WTC11 (cell line): ENCODE measurements at regions not wholly inside any gene's neighbourhood (a gene's known extent, or its start where the extent isn't known, plus 50 kb on each side); places are given as distances from the start of the nearest gene placed in this dataset.

Source experiments
- ATAC-seq: fragments of 200-7000 bp; cut with Tn5 transposase; 2 replicates; pipeline ENCODE4 v1.10.0; 2021; ENCODE audit warnings: mild to moderate bottlenecking, moderate library complexity
- CTCF ChIA-PET: fragments of 300-600 bp; sonication (Branson Sonifier 250); formaldehyde crosslinking; loops from one replicate; lab custom pipeline; 2021; ENCODE audit warnings: antibody characterized with exemption; lab: Charles Lee
- POLR2A ChIA-PET: fragments of 350-600 bp; sonication (Branson Sonifier 250); formaldehyde crosslinking; loops from one replicate; lab custom pipeline; 2021; ENCODE audit warnings: antibody characterized with exemption; lab: Charles Lee
- DNase-seq: peaks from one replicate; pipeline ENCODE4 v3.0.0; 2021; ENCODE audit warnings: low spot score
- H3K27ac Mint-ChIP-seq: 2 replicates; pipeline ENCODE4 v1.8.0; 2021; ENCODE audit warnings: mixed read lengths
- H3K27me3 Mint-ChIP-seq: 2 replicates; pipeline ENCODE4 v1.8.0; 2021; ENCODE audit warnings: low read depth, mild to moderate bottlenecking, moderate library complexity, mixed read lengths
- H3K36me3 Mint-ChIP-seq: 2 replicates; pipeline ENCODE4 v1.8.0; 2021; ENCODE audit warnings: mixed read lengths
- H3K4me1 Mint-ChIP-seq: 2 replicates; pipeline ENCODE4 v1.8.0; 2022; ENCODE audit warnings: mixed read lengths
- H3K4me3 Mint-ChIP-seq: 2 replicates; pipeline ENCODE4 v1.8.0; 2021; ENCODE audit warnings: mild to moderate bottlenecking, moderate library complexity, mixed read lengths
- H3K9me3 Mint-ChIP-seq: 2 replicates; pipeline ENCODE4 v1.8.0; 2021; ENCODE audit warnings: mixed read lengths
- GTF2I ChIP-seq: fragments of 250-450 bp; sonication (Bioruptor Pico); conservative IDR thresholded peaks from 2 replicates; pipeline ENCODE4 v1.4.0; 2021; ENCODE audit warnings: mild to moderate bottlenecking
- NR2C2 ChIP-seq: sonication (generic); formaldehyde crosslinking; IDR thresholded peaks from 2 replicates; pipeline ENCODE4 v1.8.0; 2022; ENCODE audit warnings: mild to moderate bottlenecking, missing genetic modification reagents
- ZNF219 ChIP-seq: sonication (generic); formaldehyde crosslinking; IDR thresholded peaks from 2 replicates; pipeline ENCODE4 v1.8.0; 2023; ENCODE audit warnings: missing genetic modification reagents, mild to moderate bottlenecking, borderline replicate concordance
- TF ChIP-seq, protein P1 (sequence below): fragments of 250-450 bp; sonication (Bioruptor Pico); IDR thresholded peaks from 2 replicates; pipeline ENCODE4 v1.8.0; 2021; ENCODE audit warnings: mild to moderate bottlenecking
- TF ChIP-seq, protein P2 (sequence below): sonication (generic); formaldehyde crosslinking; IDR thresholded peaks from 2 replicates; pipeline ENCODE4 v1.8.1; 2022; ENCODE audit warnings: low read depth, missing genetic modification reagents, borderline replicate concordance
- TF ChIP-seq, protein P3 (sequence below): fragments of 250-450 bp; sonication (Bioruptor Pico); IDR thresholded peaks from 2 replicates; pipeline ENCODE4 v1.9.0; 2021; ENCODE audit warnings: mild to moderate bottlenecking
- TF ChIP-seq, protein P4 (sequence below): sonication (generic); formaldehyde crosslinking; IDR thresholded peaks from 2 replicates; pipeline ENCODE4 v1.8.0; 2022; ENCODE audit warnings: mild to moderate bottlenecking, missing genetic modification reagents
- TF ChIP-seq, protein P5 (sequence below): sonication (generic); formaldehyde crosslinking; IDR thresholded peaks from 2 replicates; pipeline ENCODE4 v1.8.0; 2023; ENCODE audit warnings: mild to moderate bottlenecking, missing genetic modification reagents
- TF ChIP-seq, protein P6 (sequence below): sonication (generic); formaldehyde crosslinking; IDR thresholded peaks from 2 replicates; pipeline ENCODE4 v1.8.1; 2023; ENCODE audit warnings: mild to moderate bottlenecking, missing genetic modification reagents, borderline replicate concordance

DNA sequence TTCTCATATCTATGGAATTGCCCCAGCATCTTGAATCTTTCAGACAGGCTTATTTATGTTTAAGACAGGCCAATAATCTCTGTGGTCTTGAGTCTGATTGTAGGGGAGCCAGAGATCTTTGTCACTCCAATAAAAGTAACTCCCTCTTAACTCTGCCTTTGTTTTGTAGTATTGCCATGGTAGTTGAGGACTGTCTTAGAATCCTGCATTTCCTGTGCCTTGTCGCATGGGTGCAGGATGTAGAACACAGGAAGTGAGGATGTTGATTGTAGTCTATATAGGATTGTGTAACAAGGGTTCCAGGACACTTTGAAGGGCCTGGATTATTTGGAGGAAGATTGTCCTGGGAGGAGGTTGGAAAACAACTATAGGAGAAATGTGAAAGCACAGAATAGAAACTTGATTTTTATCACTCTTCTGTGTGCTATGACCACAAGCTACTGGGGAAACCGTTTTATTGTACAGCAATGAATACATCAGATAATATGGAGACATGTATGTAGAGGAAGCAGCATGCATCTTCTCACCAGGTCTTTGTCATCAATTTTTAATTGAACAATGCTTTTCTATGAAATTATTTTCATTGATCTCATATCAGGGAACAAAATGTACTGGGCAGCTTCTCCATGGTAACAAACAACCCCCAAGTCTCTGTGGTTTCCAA is 411.7 kb downstream of the FGF9 start (continued):
- TF ChIP-seq, protein P1, sequence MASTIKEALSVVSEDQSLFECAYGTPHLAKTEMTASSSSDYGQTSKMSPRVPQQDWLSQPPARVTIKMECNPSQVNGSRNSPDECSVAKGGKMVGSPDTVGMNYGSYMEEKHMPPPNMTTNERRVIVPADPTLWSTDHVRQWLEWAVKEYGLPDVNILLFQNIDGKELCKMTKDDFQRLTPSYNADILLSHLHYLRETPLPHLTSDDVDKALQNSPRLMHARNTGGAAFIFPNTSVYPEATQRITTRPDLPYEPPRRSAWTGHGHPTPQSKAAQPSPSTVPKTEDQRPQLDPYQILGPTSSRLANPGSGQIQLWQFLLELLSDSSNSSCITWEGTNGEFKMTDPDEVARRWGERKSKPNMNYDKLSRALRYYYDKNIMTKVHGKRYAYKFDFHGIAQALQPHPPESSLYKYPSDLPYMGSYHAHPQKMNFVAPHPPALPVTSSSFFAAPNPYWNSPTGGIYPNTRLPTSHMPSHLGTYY (CRISPR knock-in tag): no peak
- TF ChIP-seq, protein P2, sequence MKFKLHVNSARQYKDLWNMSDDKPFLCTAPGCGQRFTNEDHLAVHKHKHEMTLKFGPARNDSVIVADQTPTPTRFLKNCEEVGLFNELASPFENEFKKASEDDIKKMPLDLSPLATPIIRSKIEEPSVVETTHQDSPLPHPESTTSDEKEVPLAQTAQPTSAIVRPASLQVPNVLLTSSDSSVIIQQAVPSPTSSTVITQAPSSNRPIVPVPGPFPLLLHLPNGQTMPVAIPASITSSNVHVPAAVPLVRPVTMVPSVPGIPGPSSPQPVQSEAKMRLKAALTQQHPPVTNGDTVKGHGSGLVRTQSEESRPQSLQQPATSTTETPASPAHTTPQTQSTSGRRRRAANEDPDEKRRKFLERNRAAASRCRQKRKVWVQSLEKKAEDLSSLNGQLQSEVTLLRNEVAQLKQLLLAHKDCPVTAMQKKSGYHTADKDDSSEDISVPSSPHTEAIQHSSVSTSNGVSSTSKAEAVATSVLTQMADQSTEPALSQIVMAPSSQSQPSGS (CRISPR knock-in tag): no peak
- no peak for TF ChIP-seq NR2C2 (CRISPR knock-in tag)
- TF ChIP-seq, protein P3, sequence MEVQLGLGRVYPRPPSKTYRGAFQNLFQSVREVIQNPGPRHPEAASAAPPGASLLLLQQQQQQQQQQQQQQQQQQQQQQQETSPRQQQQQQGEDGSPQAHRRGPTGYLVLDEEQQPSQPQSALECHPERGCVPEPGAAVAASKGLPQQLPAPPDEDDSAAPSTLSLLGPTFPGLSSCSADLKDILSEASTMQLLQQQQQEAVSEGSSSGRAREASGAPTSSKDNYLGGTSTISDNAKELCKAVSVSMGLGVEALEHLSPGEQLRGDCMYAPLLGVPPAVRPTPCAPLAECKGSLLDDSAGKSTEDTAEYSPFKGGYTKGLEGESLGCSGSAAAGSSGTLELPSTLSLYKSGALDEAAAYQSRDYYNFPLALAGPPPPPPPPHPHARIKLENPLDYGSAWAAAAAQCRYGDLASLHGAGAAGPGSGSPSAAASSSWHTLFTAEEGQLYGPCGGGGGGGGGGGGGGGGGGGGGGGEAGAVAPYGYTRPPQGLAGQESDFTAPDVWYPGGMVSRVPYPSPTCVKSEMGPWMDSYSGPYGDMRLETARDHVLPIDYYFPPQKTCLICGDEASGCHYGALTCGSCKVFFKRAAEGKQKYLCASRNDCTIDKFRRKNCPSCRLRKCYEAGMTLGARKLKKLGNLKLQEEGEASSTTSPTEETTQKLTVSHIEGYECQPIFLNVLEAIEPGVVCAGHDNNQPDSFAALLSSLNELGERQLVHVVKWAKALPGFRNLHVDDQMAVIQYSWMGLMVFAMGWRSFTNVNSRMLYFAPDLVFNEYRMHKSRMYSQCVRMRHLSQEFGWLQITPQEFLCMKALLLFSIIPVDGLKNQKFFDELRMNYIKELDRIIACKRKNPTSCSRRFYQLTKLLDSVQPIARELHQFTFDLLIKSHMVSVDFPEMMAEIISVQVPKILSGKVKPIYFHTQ: no peak

DNA sequence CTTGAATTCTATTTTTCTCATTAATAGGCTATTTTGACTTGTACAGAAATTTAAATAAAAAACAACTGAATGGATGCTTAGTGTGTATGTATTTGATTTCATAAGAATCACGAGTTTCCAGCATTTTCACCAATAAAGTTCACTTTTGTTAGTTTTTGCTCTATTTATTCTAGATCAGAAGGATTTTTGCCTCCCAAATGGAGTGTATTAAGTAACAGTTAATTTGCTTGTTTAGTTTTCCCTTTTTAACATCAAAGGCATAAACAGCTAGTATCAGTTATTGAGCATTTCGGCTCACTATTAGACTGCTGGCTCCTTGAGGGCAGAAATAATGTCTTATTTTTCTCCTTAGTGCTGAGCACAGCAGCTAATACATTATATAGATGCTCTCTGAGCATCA is 414.1 kb downstream of the FGF9 start:
- POLR2A ChIA-PET: no interaction called here
- no peak overlapping the region for H3K27ac Mint-ChIP-seq
- H3K4me3 Mint-ChIP-seq: no peak overlapping the region
- H3K36me3 Mint-ChIP-seq: no peaks in the 10 kb centered on the region
- TF ChIP-seq, protein P4, sequence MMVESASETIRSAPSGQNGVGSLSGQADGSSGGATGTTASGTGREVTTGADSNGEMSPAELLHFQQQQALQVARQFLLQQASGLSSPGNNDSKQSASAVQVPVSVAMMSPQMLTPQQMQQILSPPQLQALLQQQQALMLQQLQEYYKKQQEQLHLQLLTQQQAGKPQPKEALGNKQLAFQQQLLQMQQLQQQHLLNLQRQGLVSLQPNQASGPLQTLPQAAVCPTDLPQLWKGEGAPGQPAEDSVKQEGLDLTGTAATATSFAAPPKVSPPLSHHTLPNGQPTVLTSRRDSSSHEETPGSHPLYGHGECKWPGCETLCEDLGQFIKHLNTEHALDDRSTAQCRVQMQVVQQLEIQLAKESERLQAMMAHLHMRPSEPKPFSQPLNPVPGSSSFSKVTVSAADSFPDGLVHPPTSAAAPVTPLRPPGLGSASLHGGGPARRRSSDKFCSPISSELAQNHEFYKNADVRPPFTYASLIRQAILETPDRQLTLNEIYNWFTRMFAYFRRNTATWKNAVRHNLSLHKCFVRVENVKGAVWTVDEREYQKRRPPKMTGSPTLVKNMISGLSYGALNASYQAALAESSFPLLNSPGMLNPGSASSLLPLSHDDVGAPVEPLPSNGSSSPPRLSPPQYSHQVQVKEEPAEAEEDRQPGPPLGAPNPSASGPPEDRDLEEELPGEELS (CRISPR knock-in tag): no peak
- TF ChIP-seq, protein P5, sequence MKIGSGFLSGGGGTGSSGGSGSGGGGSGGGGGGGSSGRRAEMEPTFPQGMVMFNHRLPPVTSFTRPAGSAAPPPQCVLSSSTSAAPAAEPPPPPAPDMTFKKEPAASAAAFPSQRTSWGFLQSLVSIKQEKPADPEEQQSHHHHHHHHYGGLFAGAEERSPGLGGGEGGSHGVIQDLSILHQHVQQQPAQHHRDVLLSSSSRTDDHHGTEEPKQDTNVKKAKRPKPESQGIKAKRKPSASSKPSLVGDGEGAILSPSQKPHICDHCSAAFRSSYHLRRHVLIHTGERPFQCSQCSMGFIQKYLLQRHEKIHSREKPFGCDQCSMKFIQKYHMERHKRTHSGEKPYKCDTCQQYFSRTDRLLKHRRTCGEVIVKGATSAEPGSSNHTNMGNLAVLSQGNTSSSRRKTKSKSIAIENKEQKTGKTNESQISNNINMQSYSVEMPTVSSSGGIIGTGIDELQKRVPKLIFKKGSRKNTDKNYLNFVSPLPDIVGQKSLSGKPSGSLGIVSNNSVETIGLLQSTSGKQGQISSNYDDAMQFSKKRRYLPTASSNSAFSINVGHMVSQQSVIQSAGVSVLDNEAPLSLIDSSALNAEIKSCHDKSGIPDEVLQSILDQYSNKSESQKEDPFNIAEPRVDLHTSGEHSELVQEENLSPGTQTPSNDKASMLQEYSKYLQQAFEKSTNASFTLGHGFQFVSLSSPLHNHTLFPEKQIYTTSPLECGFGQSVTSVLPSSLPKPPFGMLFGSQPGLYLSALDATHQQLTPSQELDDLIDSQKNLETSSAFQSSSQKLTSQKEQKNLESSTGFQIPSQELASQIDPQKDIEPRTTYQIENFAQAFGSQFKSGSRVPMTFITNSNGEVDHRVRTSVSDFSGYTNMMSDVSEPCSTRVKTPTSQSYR (CRISPR knock-in tag): no peak
- CTCF ChIA-PET: no interaction called here
- DNase-seq: no peak
- H3K4me1 Mint-ChIP-seq: peaks cover 21% of the 10 kb centered on the region
- ATAC-seq: no peak
- peaks cover 33% of the 10 kb centered on the region for H3K27me3 Mint-ChIP-seq
- H3K9me3 Mint-ChIP-seq: 0 out of 2 replicates have a peak, but pooled peaks cover 4% of the 10 kb centered on the region

DNA sequence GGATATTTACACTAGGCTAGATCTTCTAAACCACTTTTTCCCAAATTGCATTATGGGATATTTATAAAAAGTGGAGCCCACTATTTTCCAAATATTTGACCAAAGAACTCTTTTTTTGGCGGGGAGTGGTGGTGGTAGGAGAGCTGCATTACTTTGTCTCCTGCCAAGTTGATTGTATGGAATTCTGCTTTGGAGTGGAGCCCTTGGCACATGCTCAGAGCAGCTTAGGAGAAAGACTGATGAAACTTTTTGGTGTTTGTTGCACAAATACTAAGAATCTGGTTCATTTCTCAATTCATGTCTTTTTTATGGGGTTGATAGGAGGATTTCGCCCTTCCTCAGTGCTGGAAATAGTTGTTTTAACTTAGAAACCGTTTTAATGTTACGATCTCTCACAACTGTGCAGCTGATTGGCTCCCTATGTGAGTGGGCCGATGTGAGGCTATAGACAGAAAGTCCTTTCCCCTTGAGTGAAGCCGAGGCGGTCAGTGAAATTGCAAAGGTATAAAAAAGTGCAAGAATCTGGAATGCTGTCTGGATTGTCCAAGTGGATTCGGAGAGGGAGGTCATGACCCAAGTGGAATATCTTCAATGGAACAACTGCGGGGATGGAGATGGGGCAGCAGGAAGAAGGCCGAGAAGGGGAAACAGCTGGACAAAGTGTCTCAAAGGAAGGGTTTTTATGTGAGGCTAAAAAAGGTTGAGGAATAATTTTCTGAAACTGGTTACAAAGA is 415.9 kb downstream of the FGF9 start:
- Mint-ChIP-seq H3K27ac (no peak overlapping the region), H3K4me1 (peaks cover 19% of the 10 kb centered on the region), H3K9me3 (peaks cover 8% of the 10 kb centered on the region; the same call in 1 of the 2 replicates), H3K4me3 (no peak overlapping the region), H3K36me3 (no peaks in the 10 kb centered on the region), H3K27me3 (peaks cover 19% of the 10 kb centered on the region)
- POLR2A ChIA-PET: no interaction called here
- ATAC-seq (no peak), DNase-seq (no peak)
- no peak for TF ChIP-seq ZNF219 (CRISPR knock-in tag)
- TF ChIP-seq, protein P6, sequence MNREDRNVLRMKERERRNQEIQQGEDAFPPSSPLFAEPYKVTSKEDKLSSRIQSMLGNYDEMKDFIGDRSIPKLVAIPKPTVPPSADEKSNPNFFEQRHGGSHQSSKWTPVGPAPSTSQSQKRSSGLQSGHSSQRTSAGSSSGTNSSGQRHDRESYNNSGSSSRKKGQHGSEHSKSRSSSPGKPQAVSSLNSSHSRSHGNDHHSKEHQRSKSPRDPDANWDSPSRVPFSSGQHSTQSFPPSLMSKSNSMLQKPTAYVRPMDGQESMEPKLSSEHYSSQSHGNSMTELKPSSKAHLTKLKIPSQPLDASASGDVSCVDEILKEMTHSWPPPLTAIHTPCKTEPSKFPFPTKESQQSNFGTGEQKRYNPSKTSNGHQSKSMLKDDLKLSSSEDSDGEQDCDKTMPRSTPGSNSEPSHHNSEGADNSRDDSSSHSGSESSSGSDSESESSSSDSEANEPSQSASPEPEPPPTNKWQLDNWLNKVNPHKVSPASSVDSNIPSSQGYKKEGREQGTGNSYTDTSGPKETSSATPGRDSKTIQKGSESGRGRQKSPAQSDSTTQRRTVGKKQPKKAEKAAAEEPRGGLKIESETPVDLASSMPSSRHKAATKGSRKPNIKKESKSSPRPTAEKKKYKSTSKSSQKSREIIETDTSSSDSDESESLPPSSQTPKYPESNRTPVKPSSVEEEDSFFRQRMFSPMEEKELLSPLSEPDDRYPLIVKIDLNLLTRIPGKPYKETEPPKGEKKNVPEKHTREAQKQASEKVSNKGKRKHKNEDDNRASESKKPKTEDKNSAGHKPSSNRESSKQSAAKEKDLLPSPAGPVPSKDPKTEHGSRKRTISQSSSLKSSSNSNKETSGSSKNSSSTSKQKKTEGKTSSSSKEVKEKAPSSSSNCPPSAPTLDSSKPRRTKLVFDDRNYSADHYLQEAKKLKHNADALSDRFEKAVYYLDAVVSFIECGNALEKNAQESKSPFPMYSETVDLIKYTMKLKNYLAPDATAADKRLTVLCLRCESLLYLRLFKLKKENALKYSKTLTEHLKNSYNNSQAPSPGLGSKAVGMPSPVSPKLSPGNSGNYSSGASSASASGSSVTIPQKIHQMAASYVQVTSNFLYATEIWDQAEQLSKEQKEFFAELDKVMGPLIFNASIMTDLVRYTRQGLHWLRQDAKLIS (CRISPR knock-in tag): no peak
- TF ChIP-seq GTF2I (CRISPR knock-in tag): no peak
- CTCF ChIA-PET: no interaction called here
